GM12878 (cell line): ENCODE measurements at regions not wholly inside any gene's neighbourhood (a gene's known extent, or its start where the extent isn't known, plus 50 kb on each side); places are given as distances from the start of the nearest gene placed in this dataset.

Experiments
- EP300 ChIP-seq, 2 experiments: fragments of 150-350 bp in 1 of 2; IDR thresholded peaks; 2 replicates each; pipeline ENCODE4 v1.6.1; 2011 to 2012; ENCODE audit warnings: low read depth in 2 of 2, low read length in 2 of 2, borderline replicate concordance in 1 of 2, improper control_type of control experiment in 1 of 2, inconsistent platforms in 1 of 2; ENCODE audit not compliant: control insufficient read depth in 1 of 2
- FOXM1 ChIP-seq: IDR thresholded peaks from 2 replicates; pipeline ENCODE4 v1.6.1; 2012; ENCODE audit warnings: low read depth, mild to moderate bottlenecking, inconsistent platforms, low read length, moderate library complexity
- JUNB ChIP-seq: IDR thresholded peaks from 2 replicates; pipeline ENCODE4 v1.6.1; 2016; ENCODE audit warnings: antibody characterized with exemption, mild to moderate bottlenecking
- MEF2B ChIP-seq: fragments of 450-650 bp; IDR thresholded peaks from 2 replicates; pipeline ENCODE4 v1.6.1; 2018; ENCODE audit warnings: mild to moderate bottlenecking, moderate library complexity; ENCODE audit not compliant: partially characterized antibody, poor library complexity, severe bottlenecking
- NR2C2 ChIP-seq: IDR thresholded peaks from 2 replicates; pipeline ENCODE4 v1.6.1; 2011; ENCODE audit warnings: borderline replicate concordance, low read depth; ENCODE audit not compliant: control insufficient read depth, insufficient read length
- POU2F2 ChIP-seq: IDR thresholded peaks from 3 replicates; pipeline ENCODE4 v1.6.1; 2011; ENCODE audit warnings: low read depth, mild to moderate bottlenecking, low read length, borderline replicate concordance
- SIX5 ChIP-seq: IDR thresholded peaks from 2 replicates; pipeline ENCODE4 v1.6.1; 2011; ENCODE audit warnings: mild to moderate bottlenecking, low read depth, low read length, moderate library complexity; ENCODE audit not compliant: severe bottlenecking
- ZNF207 ChIP-seq: fragments of 450-650 bp; IDR thresholded peaks from 2 replicates; pipeline ENCODE4 v1.6.1; 2014; ENCODE audit warnings: antibody characterized with exemption, mild to moderate bottlenecking, borderline replicate concordance
- TF ChIP-seq, protein P1 (sequence below), 3 experiments: IDR thresholded peaks in 2 of 3; conservative IDR thresholded peaks in 1 of 3; 2 replicates each; pipeline ENCODE4 v1.5.1; 2011; ENCODE audit warnings: low read depth in 3 of 3, low read length in 3 of 3, mild to moderate bottlenecking in 3 of 3, control low read depth in 2 of 3, moderate library complexity in 2 of 3, inconsistent platforms in 1 of 3, mixed read lengths in 1 of 3; ENCODE audit not compliant: control insufficient read depth in 2 of 3, insufficient read depth in 1 of 3; ENCODE audit errors: extremely low read depth in 1 of 3
- TF ChIP-seq, protein P2 (sequence below): IDR thresholded peaks from 2 replicates; pipeline ENCODE4 v1.6.1; 2011; ENCODE audit warnings: mild to moderate bottlenecking, low read depth, low read length, moderate library complexity; ENCODE audit not compliant: insufficient replicate concordance
- TF ChIP-seq, protein P3 (sequence below): IDR thresholded peaks from 2 replicates; pipeline ENCODE4 v1.6.1; 2012; ENCODE audit warnings: mild to moderate bottlenecking, low read depth, low read length
- TF ChIP-seq, protein P4 (sequence below): fragments of 450-650 bp; IDR thresholded peaks from 2 replicates; pipeline ENCODE4 v1.6.1; 2017; ENCODE audit warnings: mild to moderate bottlenecking

DNA sequence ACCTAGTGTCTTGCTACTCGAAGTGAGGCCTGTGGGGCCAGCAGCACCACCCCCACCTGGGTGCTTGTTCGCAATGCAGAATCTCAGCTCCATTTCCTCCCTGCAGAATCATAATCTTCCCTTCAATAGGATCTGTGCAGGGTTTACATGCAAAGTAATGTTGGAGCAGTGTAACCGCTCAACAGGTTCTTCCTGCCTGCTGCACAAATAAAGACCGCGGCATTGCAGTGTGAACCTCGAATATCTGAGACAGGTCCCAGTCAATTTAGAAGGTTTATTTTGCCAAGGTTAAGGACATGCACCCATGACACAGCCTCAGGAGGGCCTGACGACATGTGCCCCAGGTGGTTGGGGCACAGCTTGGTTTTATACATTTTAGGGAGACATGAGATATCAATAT, 119.2 kb downstream of the TLR5 start:
- TF ChIP-seq, protein P1, sequence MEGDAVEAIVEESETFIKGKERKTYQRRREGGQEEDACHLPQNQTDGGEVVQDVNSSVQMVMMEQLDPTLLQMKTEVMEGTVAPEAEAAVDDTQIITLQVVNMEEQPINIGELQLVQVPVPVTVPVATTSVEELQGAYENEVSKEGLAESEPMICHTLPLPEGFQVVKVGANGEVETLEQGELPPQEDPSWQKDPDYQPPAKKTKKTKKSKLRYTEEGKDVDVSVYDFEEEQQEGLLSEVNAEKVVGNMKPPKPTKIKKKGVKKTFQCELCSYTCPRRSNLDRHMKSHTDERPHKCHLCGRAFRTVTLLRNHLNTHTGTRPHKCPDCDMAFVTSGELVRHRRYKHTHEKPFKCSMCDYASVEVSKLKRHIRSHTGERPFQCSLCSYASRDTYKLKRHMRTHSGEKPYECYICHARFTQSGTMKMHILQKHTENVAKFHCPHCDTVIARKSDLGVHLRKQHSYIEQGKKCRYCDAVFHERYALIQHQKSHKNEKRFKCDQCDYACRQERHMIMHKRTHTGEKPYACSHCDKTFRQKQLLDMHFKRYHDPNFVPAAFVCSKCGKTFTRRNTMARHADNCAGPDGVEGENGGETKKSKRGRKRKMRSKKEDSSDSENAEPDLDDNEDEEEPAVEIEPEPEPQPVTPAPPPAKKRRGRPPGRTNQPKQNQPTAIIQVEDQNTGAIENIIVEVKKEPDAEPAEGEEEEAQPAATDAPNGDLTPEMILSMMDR (IDR thresholded peaks at IDR 0.05 in 2 of 3, conservative IDR thresholded peaks at IDR 0.05 in 1 of 3; ENCODE audit: control insufficient read depth in 2 of 3, extremely low read depth in 1 of 3, insufficient read depth in 1 of 3, low read depth in 3 of 3, low read length in 3 of 3): no peak
- TF ChIP-seq FOXM1 (no peak), EP300 (IDR thresholded peaks at IDR 0.05; ENCODE audit: borderline replicate concordance in 1 of 2, control insufficient read depth in 1 of 2, low read depth in 2 of 2, low read length in 2 of 2) (no peak), JUNB (no peak), MEF2B (no peak), POU2F2 (no peak), SIX5 (no peak), ZNF207 (no peak), NR2C2 (no peak)
- TF ChIP-seq, protein P2, sequence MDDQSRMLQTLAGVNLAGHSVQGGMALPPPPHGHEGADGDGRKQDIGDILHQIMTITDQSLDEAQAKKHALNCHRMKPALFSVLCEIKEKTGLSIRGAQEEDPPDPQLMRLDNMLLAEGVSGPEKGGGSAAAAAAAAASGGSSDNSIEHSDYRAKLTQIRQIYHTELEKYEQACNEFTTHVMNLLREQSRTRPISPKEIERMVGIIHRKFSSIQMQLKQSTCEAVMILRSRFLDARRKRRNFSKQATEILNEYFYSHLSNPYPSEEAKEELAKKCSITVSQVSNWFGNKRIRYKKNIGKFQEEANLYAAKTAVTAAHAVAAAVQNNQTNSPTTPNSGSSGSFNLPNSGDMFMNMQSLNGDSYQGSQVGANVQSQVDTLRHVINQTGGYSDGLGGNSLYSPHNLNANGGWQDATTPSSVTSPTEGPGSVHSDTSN: no peak
- TF ChIP-seq, protein P3, sequence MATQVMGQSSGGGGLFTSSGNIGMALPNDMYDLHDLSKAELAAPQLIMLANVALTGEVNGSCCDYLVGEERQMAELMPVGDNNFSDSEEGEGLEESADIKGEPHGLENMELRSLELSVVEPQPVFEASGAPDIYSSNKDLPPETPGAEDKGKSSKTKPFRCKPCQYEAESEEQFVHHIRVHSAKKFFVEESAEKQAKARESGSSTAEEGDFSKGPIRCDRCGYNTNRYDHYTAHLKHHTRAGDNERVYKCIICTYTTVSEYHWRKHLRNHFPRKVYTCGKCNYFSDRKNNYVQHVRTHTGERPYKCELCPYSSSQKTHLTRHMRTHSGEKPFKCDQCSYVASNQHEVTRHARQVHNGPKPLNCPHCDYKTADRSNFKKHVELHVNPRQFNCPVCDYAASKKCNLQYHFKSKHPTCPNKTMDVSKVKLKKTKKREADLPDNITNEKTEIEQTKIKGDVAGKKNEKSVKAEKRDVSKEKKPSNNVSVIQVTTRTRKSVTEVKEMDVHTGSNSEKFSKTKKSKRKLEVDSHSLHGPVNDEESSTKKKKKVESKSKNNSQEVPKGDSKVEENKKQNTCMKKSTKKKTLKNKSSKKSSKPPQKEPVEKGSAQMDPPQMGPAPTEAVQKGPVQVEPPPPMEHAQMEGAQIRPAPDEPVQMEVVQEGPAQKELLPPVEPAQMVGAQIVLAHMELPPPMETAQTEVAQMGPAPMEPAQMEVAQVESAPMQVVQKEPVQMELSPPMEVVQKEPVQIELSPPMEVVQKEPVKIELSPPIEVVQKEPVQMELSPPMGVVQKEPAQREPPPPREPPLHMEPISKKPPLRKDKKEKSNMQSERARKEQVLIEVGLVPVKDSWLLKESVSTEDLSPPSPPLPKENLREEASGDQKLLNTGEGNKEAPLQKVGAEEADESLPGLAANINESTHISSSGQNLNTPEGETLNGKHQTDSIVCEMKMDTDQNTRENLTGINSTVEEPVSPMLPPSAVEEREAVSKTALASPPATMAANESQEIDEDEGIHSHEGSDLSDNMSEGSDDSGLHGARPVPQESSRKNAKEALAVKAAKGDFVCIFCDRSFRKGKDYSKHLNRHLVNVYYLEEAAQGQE: no peak
- TF ChIP-seq, protein P4, sequence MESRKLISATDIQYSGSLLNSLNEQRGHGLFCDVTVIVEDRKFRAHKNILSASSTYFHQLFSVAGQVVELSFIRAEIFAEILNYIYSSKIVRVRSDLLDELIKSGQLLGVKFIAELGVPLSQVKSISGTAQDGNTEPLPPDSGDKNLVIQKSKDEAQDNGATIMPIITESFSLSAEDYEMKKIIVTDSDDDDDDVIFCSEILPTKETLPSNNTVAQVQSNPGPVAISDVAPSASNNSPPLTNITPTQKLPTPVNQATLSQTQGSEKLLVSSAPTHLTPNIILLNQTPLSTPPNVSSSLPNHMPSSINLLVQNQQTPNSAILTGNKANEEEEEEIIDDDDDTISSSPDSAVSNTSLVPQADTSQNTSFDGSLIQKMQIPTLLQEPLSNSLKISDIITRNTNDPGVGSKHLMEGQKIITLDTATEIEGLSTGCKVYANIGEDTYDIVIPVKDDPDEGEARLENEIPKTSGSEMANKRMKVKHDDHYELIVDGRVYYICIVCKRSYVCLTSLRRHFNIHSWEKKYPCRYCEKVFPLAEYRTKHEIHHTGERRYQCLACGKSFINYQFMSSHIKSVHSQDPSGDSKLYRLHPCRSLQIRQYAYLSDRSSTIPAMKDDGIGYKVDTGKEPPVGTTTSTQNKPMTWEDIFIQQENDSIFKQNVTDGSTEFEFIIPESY: no peak
